Mucosa of descending colon (tissue), 3 donors: ENCODE measurements at regions not wholly inside any gene's neighbourhood (a gene's known extent, or its start where the extent isn't known, plus 50 kb on each side); places are given as distances from the start of the nearest gene placed in this dataset.
"Not testable (repeated sequence)": the region's sequence is repeated elsewhere in the genome, so short reads cannot be mapped to it uniquely, and the experiment has no call there.

Source experiments
- ATAC-seq: fragments of 200-7000 bp; cut with Tn5 transposase; one replicate; pipeline ENCODE4 v1.9.1; 2020; ENCODE audit warnings: mild to moderate bottlenecking, moderate library complexity
- DNase-seq, 3 donors: peaks; one replicate each; pipeline ENCODE4 v3.0.0-alpha.2; 2020
- H3K36me3 ChIP-seq: fragments of 200-600 bp; one replicate; pipeline ENCODE4 v1.8.0; 2021; ENCODE audit warnings: low read depth, mild to moderate bottlenecking
- H3K4me1 ChIP-seq: fragments of 200-600 bp; one replicate; pipeline ENCODE4 v1.8.0; 2021; ENCODE audit warnings: low read depth, mild to moderate bottlenecking
- H3K4me3 ChIP-seq: fragments of 200-600 bp; one replicate; pipeline ENCODE4 v1.8.0; 2021; ENCODE audit warnings: mild to moderate bottlenecking
- H3K9me3 ChIP-seq: fragments of 200-600 bp; one replicate; pipeline ENCODE4 v1.8.0; 2021; ENCODE audit warnings: mild to moderate bottlenecking
- CTCF ChIP-seq: fragments of 200-600 bp; IDR thresholded peaks from one replicate; pipeline ENCODE4 v1.8.0; 2022; ENCODE audit warnings: antibody characterized with exemption, mild to moderate bottlenecking
- intact Hi-C, 2 donors: fragments of 100-400 bp; cut with DNase I in 1 of 2; cut with micrococcal nuclease in 1 of 2; formaldehyde crosslinking; loops; one replicate each; pipeline versions ENCODE4 v1.11.0 to v1.11.1; 2022; cut with DNase I, micrococcal nuclease
- donor health status: DM: no; HTN: no; CAD: no; lungs with moderate emphysema.
- donor health status: DM: no; HTN: no; CAD: no.
- donor health status: DM: no; HTN: yes; CAD: no.

GRCh38 chr1:80566867-80567266 lies 1233.9 kb upstream of the ADGRL2 start:
- H3K4me3 ChIP-seq, result no peak overlapping the region
- no peak for ATAC-seq
- intact Hi-C loops, result no loop called here

GRCh38 chr1:80566123-80566522 lies 1234.6 kb upstream of the ADGRL2 start:
- ATAC-seq, result no peak
- no peak for TF ChIP-seq CTCF
- intact Hi-C loops, result no loop called here
- Histone ChIP-seq H3K36me3 (no peaks in the 10 kb centered on the region), H3K9me3 (no peaks in the 10 kb centered on the region), H3K4me3 (no peak overlapping the region), H3K4me1 (no peaks in the 10 kb centered on the region)
- DNase-seq, result no peak

More at GRCh38 chr1:80566867-80567266, 1233.9 kb upstream of the ADGRL2 start:
- Histone ChIP-seq H3K4me1 (no peaks in the 10 kb centered on the region), H3K36me3 (no peaks in the 10 kb centered on the region), H3K9me3 (no peaks in the 10 kb centered on the region)
- no peak for DNase-seq
- TF ChIP-seq CTCF, result no peak

- intact Hi-C loops, result no loop called here
- Histone ChIP-seq H3K9me3 (no peaks in the 10 kb centered on the region), H3K4me3 (no peak overlapping the region), H3K36me3 (no peaks in the 10 kb centered on the region), H3K4me1 (no peaks in the 10 kb centered on the region)
- DNase-seq (no peak), ATAC-seq (no peak)
- TF ChIP-seq CTCF, result no peak
These were observed 1235.3 kb upstream of the ADGRL2 start for GRCh38 chr1:80565406-80565805.

GRCh38 chr1:80542231-80542630 lies 1258.5 kb upstream of the ADGRL2 start:
- no peak for DNase-seq
- intact Hi-C loops, result no loop called here
- Histone ChIP-seq H3K9me3 (no peaks in the 10 kb centered on the region), H3K4me3 (no peak overlapping the region), H3K36me3 (no peaks in the 10 kb centered on the region), H3K4me1 (no peaks in the 10 kb centered on the region)
- no peak for ATAC-seq
- no peak for TF ChIP-seq CTCF

- no peak for ATAC-seq
- no peak for TF ChIP-seq CTCF
- no peaks in the 10 kb centered on the region for H3K4me1 ChIP-seq
- H3K36me3 ChIP-seq, result no peaks in the 10 kb centered on the region
- no peak overlapping the region for H3K4me3 ChIP-seq
- intact Hi-C loops, result no loop called here
- DNase-seq, result no peak
- no peaks in the 10 kb centered on the region for H3K9me3 ChIP-seq
These were observed 1260.1 kb upstream of the ADGRL2 start for GRCh38 chr1:80540596-80540995.

- H3K4me1 ChIP-seq, result no peaks in the 10 kb centered on the region
- no peaks in the 10 kb centered on the region for H3K36me3 ChIP-seq
- H3K4me3 ChIP-seq, result no peak overlapping the region
- no peak for DNase-seq
- no peak for TF ChIP-seq CTCF
- H3K9me3 ChIP-seq, result no peaks in the 10 kb centered on the region
- ATAC-seq, result no peak
- intact Hi-C loops, result no loop called here
These were observed 1260.6 kb upstream of the ADGRL2 start for GRCh38 chr1:80540149-80540548.

- ATAC-seq, H3K9me3 ChIP-seq, intact Hi-C loops: not testable (repeated sequence)
These were observed 1261.4 kb upstream of the ADGRL2 start for GRCh38 chr1:80539298-80539697.

More at GRCh38 chr1:80539298-80539697, 1261.4 kb upstream of the ADGRL2 start:
- not testable (repeated sequence) for H3K4me1 ChIP-seq, H3K36me3 ChIP-seq, DNase-seq, H3K4me3 ChIP-seq
